ENCODE measurements at regions not wholly inside any gene's neighbourhood (a gene's known extent, or its start where the extent isn't known, plus 50 kb on each side); places are given as distances from the start of the nearest gene placed in this dataset.

DNA sequence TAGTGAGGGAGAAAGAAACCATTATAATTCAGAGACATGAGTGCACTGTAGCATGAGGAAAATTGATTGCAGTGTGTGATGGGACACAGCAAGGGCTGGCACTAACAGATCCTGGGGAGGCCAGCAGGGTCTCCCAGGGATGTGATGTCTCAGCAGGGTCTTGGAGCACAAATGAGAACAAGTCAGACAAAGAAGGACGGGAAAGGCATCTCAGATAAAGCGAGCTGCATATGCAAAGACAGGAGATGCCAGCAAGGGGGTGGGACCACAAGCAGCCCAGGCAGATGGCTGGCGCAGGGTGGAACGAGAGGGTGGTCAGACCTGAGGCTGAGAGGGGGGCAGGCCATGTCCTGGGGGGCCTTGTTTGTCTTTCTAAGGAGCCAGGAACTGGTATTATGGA, 102.6 kb upstream of the DLX2 start:
- TF ChIP-seq CTCF (conservative IDR thresholded peaks at IDR 0.05; ENCODE audit: low read length) (no peak), EZH2phosphoT487 (IDR thresholded peaks at IDR 0.05; ENCODE audit: borderline replicate concordance, low read depth, low read length) (no peak)
